Transverse colon (tissue), 4 donors: ENCODE measurements at regions not wholly inside any gene's neighbourhood (a gene's known extent, or its start where the extent isn't known, plus 50 kb on each side); places are given as distances from the start of the nearest gene placed in this dataset.

Experiments
- CTCF ChIP-seq, 5 experiments: fragments of 200-600 bp in 3 of 5; fragments of 450-650 bp in 2 of 5; sonication (generic) in 3 of 5; IDR thresholded peaks; 1 replicate in 2 of 5; 2 replicates in 3 of 5; pipeline ENCODE4 v1.5.1; 2016 to 2017; ENCODE audit warnings: antibody characterized with exemption in 5 of 5, inconsistent platforms in 3 of 5, mild to moderate bottlenecking in 2 of 5, moderate library complexity in 1 of 5
- EP300 ChIP-seq: sonication (generic); formaldehyde crosslinking; IDR thresholded peaks from one replicate; pipeline ENCODE4 v1.6.1; 2017; ENCODE audit warnings: antibody characterized with exemption, low read depth
- POLR2A ChIP-seq: fragments of 450-650 bp; IDR thresholded peaks from one replicate; pipeline ENCODE4 v1.6.1; 2016; ENCODE audit warnings: antibody characterized with exemption, mild to moderate bottlenecking, moderate library complexity
- POLR2AphosphoS5 ChIP-seq, 3 donors: sonication (generic); formaldehyde crosslinking; IDR thresholded peaks; one replicate each; pipeline ENCODE4 v1.6.1; 2016; ENCODE audit warnings: antibody characterized with exemption in 3 of 3

GRCh38 chr4:35565640-35566039, 678.7 kb downstream of the ARAP2 start:
- no peak for TF ChIP-seq CTCF (IDR thresholded peaks at IDR 0.05)
- TF ChIP-seq POLR2AphosphoS5 (IDR thresholded peaks at IDR 0.05): no peak
- no peak for TF ChIP-seq EP300
- TF ChIP-seq POLR2A: no peak
